ENCODE measurements at regions not wholly inside any gene's neighbourhood (a gene's known extent, or its start where the extent isn't known, plus 50 kb on each side); places are given as distances from the start of the nearest gene placed in this dataset.
"Not testable (repeated sequence)": the region's sequence is repeated elsewhere in the genome, so short reads cannot be mapped to it uniquely, and the experiment has no call there.

GRCh38 chr4:104549736-104550135, 55.0 kb upstream of the CXXC4 start:
- no peak for DNase-seq (ENCODE audit: low read depth in 2 of 2)

- DNase-seq (ENCODE audit: low read depth in 2 of 2), result no peak
Observed at GRCh38 chr4:104559502-104559901, 64.8 kb upstream of the CXXC4 start.

GRCh38 chr4:104571341-104571740, 76.6 kb upstream of the CXXC4 start:
- DNase-seq (ENCODE audit: low read depth in 2 of 2), result no peak

GRCh38 chr4:104574371-104574770, 79.7 kb upstream of the CXXC4 start:
- DNase-seq (ENCODE audit: low read depth in 2 of 2), result no peak

- DNase-seq (ENCODE audit: low read depth in 2 of 2), result no peak
Observed at GRCh38 chr4:104575278-104575677, 80.6 kb upstream of the CXXC4 start.

- DNase-seq (ENCODE audit: low read depth in 2 of 2), result no peak
Observed at GRCh38 chr4:104577405-104577804, 82.7 kb upstream of the CXXC4 start.

GRCh38 chr4:104581476-104581875, 86.8 kb upstream of the CXXC4 start:
- DNase-seq (ENCODE audit: low read depth in 2 of 2), result not testable (repeated sequence)

GRCh38 chr4:104582056-104582455, 87.4 kb upstream of the CXXC4 start:
- not testable (repeated sequence) for DNase-seq (ENCODE audit: low read depth in 2 of 2)

- DNase-seq (ENCODE audit: low read depth in 2 of 2), result no peak
Observed at GRCh38 chr4:104589264-104589868, 94.7 kb upstream of the CXXC4 start.

- DNase-seq (ENCODE audit: low read depth in 2 of 2), result no peak
Observed at GRCh38 chr4:104591510-104591911, 96.8 kb upstream of the CXXC4 start.

- DNase-seq (ENCODE audit: low read depth in 2 of 2), result no peak
Observed at GRCh38 chr4:104592183-104592582, 97.5 kb upstream of the CXXC4 start.

GRCh38 chr4:104593019-104593418, 98.3 kb upstream of the CXXC4 start:
- no peak for DNase-seq (ENCODE audit: low read depth in 2 of 2)

GRCh38 chr4:104596189-104596588, 101.5 kb upstream of the CXXC4 start:
- DNase-seq (ENCODE audit: low read depth in 2 of 2), result no peak

GRCh38 chr4:104615496-104615895, 120.8 kb upstream of the CXXC4 start:
- DNase-seq (ENCODE audit: low read depth in 2 of 2), result no peak

- DNase-seq (ENCODE audit: low read depth in 2 of 2), result no peak
Observed at GRCh38 chr4:104615926-104616325, 121.2 kb upstream of the CXXC4 start.

GRCh38 chr4:104616401-104616820, 121.7 kb upstream of the CXXC4 start:
- no peak for DNase-seq (ENCODE audit: low read depth in 2 of 2)

GRCh38 chr4:104625706-104626105, 131.0 kb upstream of the CXXC4 start:
- no peak for DNase-seq (ENCODE audit: low read depth in 2 of 2)

GRCh38 chr4:104629601-104630000, 134.9 kb upstream of the CXXC4 start:
- DNase-seq (ENCODE audit: low read depth in 2 of 2), result no peak

- DNase-seq (ENCODE audit: low read depth in 2 of 2), result no peak
Observed at GRCh38 chr4:104630272-104630671, 135.6 kb upstream of the CXXC4 start.

- no peak for DNase-seq (ENCODE audit: low read depth in 2 of 2)
Observed at GRCh38 chr4:104631000-104631399, 136.3 kb upstream of the CXXC4 start.

- no peak for DNase-seq (ENCODE audit: low read depth in 2 of 2)
Observed at GRCh38 chr4:104641418-104641817, 146.7 kb upstream of the CXXC4 start.

- DNase-seq (ENCODE audit: low read depth in 2 of 2), result no peak
Observed at GRCh38 chr4:104642521-104642920, 147.8 kb upstream of the CXXC4 start.

- no peak for DNase-seq (ENCODE audit: low read depth in 2 of 2)
Observed at GRCh38 chr4:104643805-104644204, 149.1 kb upstream of the CXXC4 start.

- no peak for DNase-seq (ENCODE audit: low read depth in 2 of 2)
Observed at GRCh38 chr4:104649631-104650030, 154.9 kb upstream of the CXXC4 start.

Data from stimulated activated CD8-positive, alpha-beta memory T cell treated with anti-CD3 and anti-CD28 coated beads, Interleukin-2, amount 100 ng/mL, for 48 hours (primary cell).